Tibial nerve (tissue), 3 donors: ENCODE measurements at regions not wholly inside any gene's neighbourhood (a gene's known extent, or its start where the extent isn't known, plus 50 kb on each side); places are given as distances from the start of the nearest gene placed in this dataset.
"Not testable (repeated sequence)": the region's sequence is repeated elsewhere in the genome, so short reads cannot be mapped to it uniquely, and the experiment has no call there.

Experiments used
- CTCF ChIP-seq, 5 experiments: fragments of 200-600 bp in 3 of 5; fragments of 450-650 bp in 2 of 5; sonication (generic) in 3 of 5; IDR thresholded peaks; one replicate each; pipeline ENCODE4 v1.5.1; 2016 to 2019; ENCODE audit warnings: antibody characterized with exemption in 5 of 5, mild to moderate bottlenecking in 3 of 5, moderate library complexity in 2 of 5
- POLR2A ChIP-seq, 2 donors: fragments of 450-650 bp; IDR thresholded peaks; one replicate each; pipeline ENCODE4 v1.6.1; 2017; ENCODE audit warnings: antibody characterized with exemption in 2 of 2, mild to moderate bottlenecking in 2 of 2, moderate library complexity in 2 of 2

- TF ChIP-seq CTCF, POLR2A (IDR thresholded peaks at IDR 0.05): not testable (repeated sequence)
Measured at GRCh38 chrX:101738867-101739266, 79.2 kb upstream of the ARMCX2 start.
